A673 (cell line): ENCODE measurements at regions not wholly inside any gene's neighbourhood (a gene's known extent, or its start where the extent isn't known, plus 50 kb on each side); places are given as distances from the start of the nearest gene placed in this dataset.

Experiments used
- CTCF ChIP-seq: fragments of 300-800, 200-600 bp; sonication (generic); conservative IDR thresholded peaks from 2 replicates; pipeline ENCODE4 v1.5.1; 2017; ENCODE audit warnings: low read depth, mild to moderate bottlenecking, antibody characterized with exemption, low read length, moderate library complexity, mixed read lengths
- EZH2 ChIP-seq: fragments of 200-600 bp; sonication (generic); IDR thresholded peaks from 2 replicates; pipeline ENCODE4 v1.6.1; 2017; ENCODE audit warnings: borderline replicate concordance, low read depth, mild to moderate bottlenecking, mixed read lengths, antibody characterized with exemption, low read length; ENCODE audit not compliant: poor library complexity, severe bottlenecking

- TF ChIP-seq CTCF: peak; percentile 72
- no peak for TF ChIP-seq EZH2
Measured at GRCh38 chr5:74919487-74919886, 53.3 kb upstream of the FAM169A start.
